IMR-90 (cell line): ENCODE measurements at regions not wholly inside any gene's neighbourhood (a gene's known extent, or its start where the extent isn't known, plus 50 kb on each side); places are given as distances from the start of the nearest gene placed in this dataset.

ENCODE experiments used
- ATAC-seq: fragments of 200-7000 bp; cut with Tn5 transposase; 2 replicates; pipeline ENCODE4 v1.9.1; 2020; ENCODE audit warnings: low read depth, mild to moderate bottlenecking, moderate library complexity
- BruUV-seq: library from RNA; stranded (reverse); fragments of 400-500 nt; replicated peaks from 2 replicates; lab custom pipeline; 2021; lab: Mats Ljungman, UMichigan
- CTCF ChIA-PET: fragments of 300-600 bp; formaldehyde crosslinking; extraction: SDS; loops from one replicate; lab custom pipeline; 2021; ENCODE audit warnings: antibody characterized with exemption; lab: Yijun Ruan, JAX
- POLR2A ChIA-PET: fragments of 300-600 bp; sonication (Branson Sonifier 250); formaldehyde crosslinking; loops from one replicate; lab custom pipeline; 2022; ENCODE audit warnings: antibody characterized with exemption; ENCODE audit not compliant: unreplicated experiment; lab: Charles Lee
- DNase-seq: peaks from one replicate; pipeline ENCODE4 v3.0.0; 2013
- H2AFZ ChIP-seq: replicated peaks from 2 replicates; pipeline ENCODE3; 2013; ENCODE audit warnings: low read length, mild to moderate bottlenecking; ENCODE audit not compliant: poor library complexity
- H2AK5ac ChIP-seq: 2 replicates; pipeline ENCODE4 v1.6.1; 2013; ENCODE audit warnings: low read depth, low read length, inconsistent platforms
- H2AK9ac ChIP-seq: replicated peaks from 2 replicates; pipeline ENCODE3; 2013; ENCODE audit warnings: mild to moderate bottlenecking, low read depth, low read length, moderate library complexity; ENCODE audit not compliant: poor library complexity
- H2BK120ac ChIP-seq: 2 replicates; pipeline ENCODE4 v1.6.1; 2013; ENCODE audit warnings: low read depth, low read length, inconsistent platforms
- H2BK15ac ChIP-seq: 3 replicates; pipeline ENCODE4 v1.6.1; 2013; ENCODE audit warnings: low read depth, low read length, inconsistent platforms
- H2BK20ac ChIP-seq: 2 replicates; pipeline ENCODE4 v1.6.1; 2013; ENCODE audit warnings: low read depth, mild to moderate bottlenecking, inconsistent platforms, low read length, moderate library complexity
- H2BK5ac ChIP-seq: 2 replicates; pipeline ENCODE4 v1.6.1; 2013; ENCODE audit warnings: mild to moderate bottlenecking, low read depth, low read length, inconsistent platforms; ENCODE audit not compliant: poor library complexity, severe bottlenecking
- H3K14ac ChIP-seq: replicated peaks from 2 replicates; pipeline ENCODE4 v1.6.1; 2013; ENCODE audit warnings: low read depth, low read length, inconsistent platforms
- H3K18ac ChIP-seq: 2 replicates; pipeline ENCODE4 v1.6.1; 2013; ENCODE audit warnings: low read depth, low read length, control low read depth
- H3K23ac ChIP-seq: 2 replicates; pipeline ENCODE4 v1.6.1; 2013; ENCODE audit warnings: low read depth, low read length, inconsistent platforms
- H3K27ac ChIP-seq: 2 replicates; pipeline ENCODE4 v1.5.1; 2013; ENCODE audit warnings: mild to moderate bottlenecking, control low read depth, low read length; ENCODE audit not compliant: insufficient read depth
- H3K27me3 ChIP-seq: 2 replicates; pipeline ENCODE4 v1.6.1; 2013; ENCODE audit warnings: low read length; ENCODE audit not compliant: control insufficient read depth, insufficient read depth
- H3K36me3 ChIP-seq: 2 replicates; pipeline ENCODE4 v1.6.1; 2013; ENCODE audit warnings: low read length, mixed read lengths; ENCODE audit not compliant: control insufficient read depth, insufficient read depth
- H3K4ac ChIP-seq: 2 replicates; pipeline ENCODE4 v1.6.1; 2013; ENCODE audit warnings: low read depth, low read length, inconsistent platforms
- H3K4me1 ChIP-seq: 2 replicates; pipeline ENCODE4 v1.6.1; 2013; ENCODE audit warnings: low read length, mixed read lengths; ENCODE audit not compliant: control insufficient read depth, insufficient read depth
- H3K4me2 ChIP-seq: 2 replicates; pipeline ENCODE4 v1.6.1; 2013; ENCODE audit warnings: low read depth, mild to moderate bottlenecking, control low read depth, low read length, moderate library complexity
- H3K4me3 ChIP-seq: 2 replicates; pipeline ENCODE4 v1.5.1; 2013; ENCODE audit warnings: low read depth, mild to moderate bottlenecking, control low read depth, low read length, moderate library complexity; ENCODE audit not compliant: insufficient read depth
- H3K56ac ChIP-seq: 2 replicates; pipeline ENCODE4 v1.6.1; 2013; ENCODE audit warnings: low read length, inconsistent platforms; ENCODE audit not compliant: insufficient read depth; ENCODE audit errors: extremely low read depth
- H3K79me1 ChIP-seq, 2 experiments: 2 replicates each; pipeline ENCODE4 v1.6.1; 2013; ENCODE audit warnings: low read length in 2 of 2, inconsistent platforms in 1 of 2, low read depth in 1 of 2
- H3K9ac ChIP-seq: 2 replicates; pipeline ENCODE4 v1.6.1; 2013; ENCODE audit warnings: low read depth, low read length, control low read depth
- H3K9me1 ChIP-seq: 2 replicates; pipeline ENCODE4 v1.6.1; 2013; ENCODE audit warnings: low read length, inconsistent platforms; ENCODE audit not compliant: insufficient read depth
- H3K9me3 ChIP-seq: 2 replicates; pipeline ENCODE4 v1.6.1; 2013; ENCODE audit warnings: low read length; ENCODE audit not compliant: control insufficient read depth, insufficient read depth
- H4K20me1 ChIP-seq: 2 replicates; pipeline ENCODE4 v1.6.1; 2013; ENCODE audit warnings: low read length, inconsistent platforms; ENCODE audit not compliant: insufficient read depth
- H4K5ac ChIP-seq: 2 replicates; pipeline ENCODE4 v1.6.1; 2013; ENCODE audit warnings: mild to moderate bottlenecking, low read depth, low read length, control low read depth
- H4K8ac ChIP-seq, 2 experiments: 2 replicates each; pipeline ENCODE4 v1.6.1; 2013; ENCODE audit warnings: low read depth in 2 of 2, low read length in 2 of 2, control low read depth in 1 of 2, inconsistent platforms in 1 of 2
- H4K91ac ChIP-seq: 2 replicates; pipeline ENCODE4 v1.6.1; 2013; ENCODE audit warnings: low read depth, low read length, inconsistent platforms; ENCODE audit not compliant: insufficient read depth
- CEBPB ChIP-seq: IDR thresholded peaks from 2 replicates; pipeline ENCODE4 v1.6.1; 2012; ENCODE audit warnings: low read depth, low read length, improper control_type of control experiment
- CHD1 ChIP-seq: IDR thresholded peaks from 2 replicates; pipeline ENCODE4 v1.6.1; 2012; ENCODE audit warnings: low read depth, low read length, improper control_type of control experiment
- FOS ChIP-seq: fragments of 150-350 bp; IDR thresholded peaks from 2 replicates; pipeline ENCODE4 v1.6.1; 2016; ENCODE audit warnings: low read depth, low read length
- MXI1 ChIP-seq: IDR thresholded peaks from 2 replicates; pipeline ENCODE4 v1.6.1; 2012; ENCODE audit warnings: low read depth, mild to moderate bottlenecking, low read length, moderate library complexity, borderline replicate concordance
- RCOR1 ChIP-seq: IDR thresholded peaks from 2 replicates; pipeline ENCODE4 v1.6.1; 2012; ENCODE audit warnings: mild to moderate bottlenecking, low read length, improper control_type of control experiment; ENCODE audit not compliant: insufficient replicate concordance
- RFX5 ChIP-seq: IDR thresholded peaks from 2 replicates; pipeline ENCODE4 v1.8.0; 2012; ENCODE audit warnings: low read depth, mild to moderate bottlenecking, low read length, moderate library complexity
- SMC3 ChIP-seq: fragments of 150-350 bp; IDR thresholded peaks from 2 replicates; pipeline ENCODE4 v1.6.1; 2016; ENCODE audit warnings: low read depth, mild to moderate bottlenecking, antibody characterized with exemption, low read length, moderate library complexity
- dilution Hi-C: fragments of 300-500 bp; cut with HindIII; formaldehyde crosslinking; loops from one replicate; pipeline ENCODE4 v1.14.3; 2018; ENCODE audit warnings: low sequenced_read_pairs; ENCODE audit not compliant: unreplicated experiment
- in situ Hi-C: fragments of 300-500 bp; cut with MboI; formaldehyde crosslinking; loops from 3 replicates; pipeline ENCODE4 v1.14.3; 2019; ENCODE audit warnings: low sequenced_read_pairs, inconsistent platforms, mixed read lengths
- intact Hi-C: fragments of 100-400 bp; cut with micrococcal nuclease; formaldehyde crosslinking; loops from 2 replicates; pipeline ENCODE4 v1.10.0; 2022
- TF ChIP-seq, protein P1 (sequence below): fragments of 150-350 bp; IDR thresholded peaks from 2 replicates; pipeline ENCODE4 v1.6.1; 2016; ENCODE audit warnings: low read depth, mild to moderate bottlenecking, low read length, moderate library complexity, borderline replicate concordance

DNA sequence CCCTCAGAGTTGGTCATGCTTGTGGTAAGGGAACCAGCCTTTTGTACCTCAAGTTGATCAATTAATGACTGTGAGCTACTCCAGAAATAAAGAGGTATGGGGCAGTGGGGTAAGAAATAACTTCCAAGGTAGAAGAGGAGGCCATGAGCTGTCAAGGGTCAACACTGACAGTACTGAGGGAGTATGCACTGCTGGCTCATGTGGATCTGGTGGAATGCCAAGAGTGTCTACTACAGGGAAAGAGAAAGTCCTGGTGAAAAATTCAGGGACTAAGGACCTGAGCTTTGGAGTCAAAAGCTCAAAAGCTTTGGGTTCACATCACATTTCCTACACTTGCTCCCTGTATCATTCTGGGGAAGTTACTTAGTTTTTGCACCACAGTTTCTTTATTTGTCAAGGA is 154.9 kb downstream of the SEMA6D start:
- H4K91ac ChIP-seq = no peak overlapping the region
- no peak overlapping the region for H2BK120ac ChIP-seq
- H2AFZ ChIP-seq = no peak overlapping the region
- ChIA-PET CTCF (no interaction called here), POLR2A (no interaction called here)
- no peak for TF ChIP-seq SMC3
- TF ChIP-seq, protein P1, sequence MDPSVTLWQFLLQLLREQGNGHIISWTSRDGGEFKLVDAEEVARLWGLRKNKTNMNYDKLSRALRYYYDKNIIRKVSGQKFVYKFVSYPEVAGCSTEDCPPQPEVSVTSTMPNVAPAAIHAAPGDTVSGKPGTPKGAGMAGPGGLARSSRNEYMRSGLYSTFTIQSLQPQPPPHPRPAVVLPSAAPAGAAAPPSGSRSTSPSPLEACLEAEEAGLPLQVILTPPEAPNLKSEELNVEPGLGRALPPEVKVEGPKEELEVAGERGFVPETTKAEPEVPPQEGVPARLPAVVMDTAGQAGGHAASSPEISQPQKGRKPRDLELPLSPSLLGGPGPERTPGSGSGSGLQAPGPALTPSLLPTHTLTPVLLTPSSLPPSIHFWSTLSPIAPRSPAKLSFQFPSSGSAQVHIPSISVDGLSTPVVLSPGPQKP = no peak
- TF ChIP-seq RCOR1 = no peak
- no peak for TF ChIP-seq CEBPB
- no peak for TF ChIP-seq CHD1
- no peak for TF ChIP-seq MXI1
- no peak for TF ChIP-seq FOS
- TF ChIP-seq RFX5 = no peak
- H4K20me1 ChIP-seq = no peaks in the 10 kb centered on the region
- no peak overlapping the region for H4K5ac ChIP-seq
- no peak overlapping the region for H3K4ac ChIP-seq
- H2BK5ac ChIP-seq = no peak overlapping the region
- H3K36me3 ChIP-seq = no peaks in the 10 kb centered on the region
- no peaks in the 10 kb centered on the region for H3K4me1 ChIP-seq
- dilution Hi-C loops (no loop called here), intact Hi-C loops (no loop called here), in situ Hi-C loops (no loop called here)
- no peak for ATAC-seq
- H3K23ac ChIP-seq = no peak overlapping the region
- H4K8ac ChIP-seq = no peak overlapping the region
- H3K18ac ChIP-seq = no peak overlapping the region
- no peak overlapping the region for H3K14ac ChIP-seq
- H3K27me3 ChIP-seq = no peaks in the 10 kb centered on the region
- no TSS peak for BruUV-seq
- H3K9ac ChIP-seq = no peak overlapping the region
- no peak overlapping the region for H2AK5ac ChIP-seq
- H3K79me1 ChIP-seq = no peaks in the 10 kb centered on the region
- H3K4me3 ChIP-seq = no peak overlapping the region
- no peak overlapping the region for H3K4me2 ChIP-seq
- no peak for DNase-seq
- no peak overlapping the region for H3K56ac ChIP-seq
- no peak overlapping the region for H2BK20ac ChIP-seq
- H3K9me3 ChIP-seq = no peaks in the 10 kb centered on the region
- H2AK9ac ChIP-seq = no peak overlapping the region
- no peak overlapping the region for H3K27ac ChIP-seq
- H3K9me1 ChIP-seq = no peaks in the 10 kb centered on the region
- no peak overlapping the region for H2BK15ac ChIP-seq
